Lower leg skin (tissue), 4 donors: ENCODE measurements at regions not wholly inside any gene's neighbourhood (a gene's known extent, or its start where the extent isn't known, plus 50 kb on each side); places are given as distances from the start of the nearest gene placed in this dataset.

Source experiments
- DNase-seq, 2 donors: peaks; one replicate each; pipeline ENCODE4 v3.0.0-alpha.2; 2019; ENCODE audit warnings: low spot score in 2 of 2
- H3K4me3 ChIP-seq: fragments of 200-600 bp; sonication (generic); 2 replicates; pipeline ENCODE4 v1.5.1; 2017; ENCODE audit warnings: mild to moderate bottlenecking, low read depth; ENCODE audit not compliant: poor library complexity, severe bottlenecking
- CTCF ChIP-seq, 3 donors: fragments of 450-650 bp; IDR thresholded peaks; one replicate each; pipeline ENCODE4 v1.5.1; 2016; ENCODE audit warnings: antibody characterized with exemption in 3 of 3, mild to moderate bottlenecking in 3 of 3, moderate library complexity in 2 of 3
- POLR2A ChIP-seq, 2 donors: fragments of 450-650 bp; IDR thresholded peaks; one replicate each; pipeline ENCODE4 v1.6.1; 2016 to 2017; ENCODE audit warnings: antibody characterized with exemption in 2 of 2, mild to moderate bottlenecking in 1 of 2, moderate library complexity in 1 of 2
- WGBS, 2 donors: methylation state at CpG; one replicate each; pipeline ENCODE4 v1.1.5; 2018; 5-methylcytosine and 5-hydroxymethylcytosine counted together
- intact Hi-C: fragments of 100-400 bp; cut with DNase I; formaldehyde crosslinking; loops from one replicate; pipeline ENCODE4 v1.15.0; 2023; ENCODE audit warnings: low total_unique reads

GRCh38 chr12:86772696-86773095 lies 516.5 kb upstream of the MGAT4C start:
- no peak for DNase-seq
- TF ChIP-seq CTCF (IDR thresholded peaks at IDR 0.05) (no peak), POLR2A (IDR thresholded peaks at IDR 0.05) (no peak)
- H3K4me3 ChIP-seq: no peak overlapping the region
- WGBS, 2 donors: 32 to 49% methylated on average over 2 of the region's 2 CpGs
- intact Hi-C loops: no loop called here

GRCh38 chr12:86770871-86771270 lies 514.7 kb upstream of the MGAT4C start:
- no peak for DNase-seq
- H3K4me3 ChIP-seq: no peak overlapping the region
- intact Hi-C loops: no loop called here
- TF ChIP-seq POLR2A (IDR thresholded peaks at IDR 0.05) (no peak), CTCF (IDR thresholded peaks at IDR 0.05) (no peak)

GRCh38 chr12:86748894-86749293 lies 492.7 kb upstream of the MGAT4C start:
- intact Hi-C loops: no loop called here
- H3K4me3 ChIP-seq: no peak overlapping the region
- DNase-seq: no peak
- 56 to 62% methylated on average over 2 of the region's 2 CpGs for WGBS, 2 donors
- TF ChIP-seq CTCF (IDR thresholded peaks at IDR 0.05): no peak
- TF ChIP-seq POLR2A (IDR thresholded peaks at IDR 0.05): no peak

GRCh38 chr12:86744547-86745212 lies 488.5 kb upstream of the MGAT4C start:
- 61 to 65% methylated on average over 2 of the region's 2 CpGs for WGBS, 2 donors
- DNase-seq: no peak
- H3K4me3 ChIP-seq: no peak overlapping the region
- no peak for TF ChIP-seq CTCF (IDR thresholded peaks at IDR 0.05)
- TF ChIP-seq POLR2A (IDR thresholded peaks at IDR 0.05): no peak
- intact Hi-C loops: no loop called here

GRCh38 chr12:86743875-86744536 lies 487.8 kb upstream of the MGAT4C start:
- 55 to 60% methylated on average over 5 of the region's 5 CpGs for WGBS, 2 donors
- TF ChIP-seq CTCF (IDR thresholded peaks at IDR 0.05) (no peak), POLR2A (IDR thresholded peaks at IDR 0.05) (no peak)
- no peak overlapping the region for H3K4me3 ChIP-seq
- no peak for DNase-seq
- intact Hi-C loops: no loop called here

GRCh38 chr12:86741531-86741930 lies 485.3 kb upstream of the MGAT4C start:
- intact Hi-C loops: no loop called here
- no peak overlapping the region for H3K4me3 ChIP-seq
- no peak for TF ChIP-seq POLR2A (IDR thresholded peaks at IDR 0.05)
- TF ChIP-seq CTCF (IDR thresholded peaks at IDR 0.05): no peak
- no peak for DNase-seq
- WGBS, 2 donors: 95 to 100% methylated on average over 1 of the region's 1 CpG
